Heart left ventricle (tissue), 13 donors: ENCODE measurements at regions not wholly inside any gene's neighbourhood (a gene's known extent, or its start where the extent isn't known, plus 50 kb on each side); places are given as distances from the start of the nearest gene placed in this dataset.

ENCODE experiments used
- CTCF ChIP-seq, 12 donors: fragments of 200-600 bp; sonication (generic) in 4 of 12; IDR thresholded peaks; one replicate each; pipeline versions ENCODE4 v1.5.0 to v1.8.0; 2018 to 2022; ENCODE audit warnings: antibody characterized with exemption in 12 of 12, mild to moderate bottlenecking in 5 of 12
- POLR2A ChIP-seq, 2 donors: fragments of 450-650 bp; IDR thresholded peaks; one replicate each; pipeline ENCODE4 v1.6.1; 2017; ENCODE audit warnings: antibody characterized with exemption in 2 of 2, mild to moderate bottlenecking in 2 of 2, moderate library complexity in 2 of 2
- donor health status: ischemic (EF 13 %, LVEDD 7.1; RV severe dilation, severe dysfunction).
- donor health status: DM: no; HTN: yes; CAD: no.
- donor health status: DM: no; HTN: no; CAD: no.
- donor health status: ischemic (EF 25% LVEDD 6.9; RV normal size, moderate dysfunction).
- donor health status: ischemic (EF 25% LVEDD 5.7; RV mildly dilated, moderate dysfunction).
- donor health status: ischemic (EF 35%, LVEDD 5.7; RV mildly dilated, moderate dysfunction).
- donor health status: nonischemic (EF 11% LVEDD 7.7; RV severe dilation, severe dysfunction).
- donor health status: DM: yes; HTN: yes; CAD: no.
- donor health status: PGD.
- donor health status: ischemic (EF 29% LVEDD 5.4; RV normal size, mild dysfunction).
- donor health status: nonischemic (EF 23%, LVEDD 6.1; RV moderate dilation, normal function).

- TF ChIP-seq CTCF (IDR thresholded peaks at IDR 0.05): no peak
- TF ChIP-seq POLR2A (IDR thresholded peaks at IDR 0.05): no peak
Observed at GRCh38 chr6:115720900-115721299, 339.8 kb downstream of the FRK start.
